ENCODE measurements at regions not wholly inside any gene's neighbourhood (a gene's known extent, or its start where the extent isn't known, plus 50 kb on each side); places are given as distances from the start of the nearest gene placed in this dataset.

DNA sequence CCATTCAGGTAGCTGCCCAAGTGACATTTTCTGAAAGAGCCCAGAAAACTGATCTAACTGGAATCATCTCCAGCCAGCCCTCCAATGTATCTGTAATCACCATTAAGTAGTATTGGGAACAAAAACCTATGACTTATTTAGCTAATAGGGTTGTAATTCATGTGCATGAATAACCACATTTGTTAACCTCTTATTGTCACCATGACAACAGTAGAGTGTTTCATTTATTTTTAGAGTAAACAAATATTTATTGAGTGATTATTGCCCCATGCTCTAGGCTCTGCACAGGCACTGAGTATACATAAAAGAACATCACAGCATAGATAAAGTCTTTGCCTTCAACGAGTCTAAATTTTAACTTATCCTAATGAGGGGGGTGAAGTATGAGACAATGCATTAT lies 265.4 kb upstream of the UBE2E3 start:
- H3K9me3 ChIP-seq (ENCODE audit: control insufficient read depth, low read length) = peaks cover 9% of the 10 kb centered on the region
- no peak for TF ChIP-seq CTCF (conservative IDR thresholded peaks at IDR 0.05)
- no peak overlapping the region for H3K4me3 ChIP-seq (ENCODE audit: low read length)
- Mint-ChIP-seq H3K36me3 (ENCODE audit: low read depth) (no peaks in the 10 kb centered on the region), H3K4me3 (no peak overlapping the region), H3K9me3 (peaks cover 10% of the 10 kb centered on the region), H3K27me3 (ENCODE audit: insufficient read depth) (no peaks in the 10 kb centered on the region), H3K27ac (no peak overlapping the region), H3K4me1 (no peaks in the 10 kb centered on the region)
- no peaks in the 10 kb centered on the region for H3K27me3 ChIP-seq (ENCODE audit: control insufficient read depth, insufficient read depth, low read length, poor library complexity, severe bottlenecking)
- no peak overlapping the region for H3K27ac ChIP-seq (ENCODE audit: low read depth, low read length)
- DNase-seq = no peak
- 80% methylated on average over 1 of the region's 1 CpG; no CpG with 5 or more reads in 1 of the 2 experiments for WGBS, 2 experiments (ENCODE audit: insufficient coverage in 1 of 2, insufficient read length in 1 of 2)
- no peaks in the 10 kb centered on the region for H3K4me1 ChIP-seq (ENCODE audit: control insufficient read depth, insufficient read depth, low read length)
- no peak overlapping the region for H3K9ac ChIP-seq (ENCODE audit: extremely low read depth, low read length, poor library complexity, severe bottlenecking)
- H3K36me3 ChIP-seq (ENCODE audit: control insufficient read depth, insufficient read depth, low read length) = no peaks in the 10 kb centered on the region

DNA sequence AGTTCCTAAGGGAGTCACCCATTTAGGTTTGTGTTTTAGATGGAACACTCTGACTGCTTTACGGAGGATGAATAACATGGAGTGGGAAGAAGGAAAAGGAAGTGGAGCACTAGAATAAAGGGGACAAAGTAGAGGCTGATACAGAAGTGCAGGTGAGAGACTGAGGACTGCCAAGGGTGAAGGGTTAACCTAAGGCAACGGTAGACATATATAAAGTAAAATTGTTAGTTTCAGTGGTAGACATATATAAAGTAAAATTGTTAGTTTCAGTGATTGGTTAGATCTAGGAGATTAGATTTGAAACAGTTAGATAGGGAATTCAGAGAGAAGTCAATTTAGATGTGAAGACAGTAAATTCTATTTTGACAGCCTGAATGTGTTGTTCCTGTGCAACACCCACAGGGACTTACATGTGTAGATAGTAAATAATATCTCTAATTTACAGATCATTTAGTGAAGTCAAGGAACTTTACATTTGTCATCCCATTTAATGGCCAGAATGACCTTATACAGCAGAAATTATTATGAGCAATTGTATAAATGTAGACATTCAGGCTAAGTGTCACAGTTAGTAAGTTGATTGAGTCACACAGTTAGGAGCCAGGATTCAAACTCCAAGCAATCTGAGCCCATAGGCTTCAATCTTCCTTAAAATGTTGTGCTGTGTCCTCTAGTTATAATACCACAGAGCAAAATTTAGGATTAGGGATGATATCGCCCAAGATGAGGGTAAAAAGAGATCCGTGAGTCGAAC lies 270.8 kb upstream of the UBE2E3 start:
- H3K36me3 Mint-ChIP-seq (ENCODE audit: low read depth) = no peaks in the 10 kb centered on the region

GRCh38 chr2:180707884-180708205 lies 272.6 kb upstream of the UBE2E3 start:
- Mint-ChIP-seq H3K27ac (no peak overlapping the region), H3K36me3 (ENCODE audit: low read depth) (no peaks in the 10 kb centered on the region), H3K4me1 (peaks cover 7% of the 10 kb centered on the region), H3K27me3 (ENCODE audit: insufficient read depth) (no peaks in the 10 kb centered on the region), H3K4me3 (no peak overlapping the region), H3K9me3 (peaks cover 7% of the 10 kb centered on the region)
- Histone ChIP-seq H3K27me3 (ENCODE audit: control insufficient read depth, insufficient read depth, low read length, poor library complexity, severe bottlenecking) (no peaks in the 10 kb centered on the region), H3K27ac (ENCODE audit: low read depth, low read length) (no peak overlapping the region), H3K4me1 (ENCODE audit: control insufficient read depth, insufficient read depth, low read length) (no peaks in the 10 kb centered on the region), H3K36me3 (ENCODE audit: control insufficient read depth, insufficient read depth, low read length) (no peaks in the 10 kb centered on the region), H3K9me3 (ENCODE audit: control insufficient read depth, low read length) (peaks cover 9% of the 10 kb centered on the region), H3K4me3 (ENCODE audit: low read length) (no peak overlapping the region), H3K9ac (ENCODE audit: extremely low read depth, low read length, poor library complexity, severe bottlenecking) (no peak overlapping the region)
- no peak for DNase-seq
- no peak for TF ChIP-seq CTCF (conservative IDR thresholded peaks at IDR 0.05)

More for the DNA sequence above, 270.8 kb upstream of the UBE2E3 start:
- DNase-seq = no peak
- Mint-ChIP-seq H3K9me3 (peaks cover 10% of the 10 kb centered on the region), H3K27ac (no peak overlapping the region), H3K4me3 (no peak overlapping the region), H3K4me1 (peaks cover 7% of the 10 kb centered on the region), H3K27me3 (ENCODE audit: insufficient read depth) (no peaks in the 10 kb centered on the region)
- Histone ChIP-seq H3K4me3 (ENCODE audit: low read length) (no peak overlapping the region), H3K36me3 (ENCODE audit: control insufficient read depth, insufficient read depth, low read length) (no peaks in the 10 kb centered on the region), H3K27me3 (ENCODE audit: control insufficient read depth, insufficient read depth, low read length, poor library complexity, severe bottlenecking) (no peaks in the 10 kb centered on the region), H3K9me3 (ENCODE audit: control insufficient read depth, low read length) (peaks cover 9% of the 10 kb centered on the region), H3K27ac (ENCODE audit: low read depth, low read length) (no peak overlapping the region), H3K4me1 (ENCODE audit: control insufficient read depth, insufficient read depth, low read length) (no peaks in the 10 kb centered on the region), H3K9ac (ENCODE audit: extremely low read depth, low read length, poor library complexity, severe bottlenecking) (no peak overlapping the region)
- 80 to 100% methylated on average over 2 to 5 of the region's 5 CpGs for WGBS, 2 experiments (ENCODE audit: insufficient coverage in 1 of 2, insufficient read length in 1 of 2)
- no peak for TF ChIP-seq CTCF (conservative IDR thresholded peaks at IDR 0.05)
